A549 (cell line): ENCODE measurements at regions not wholly inside any gene's neighbourhood (a gene's known extent, or its start where the extent isn't known, plus 50 kb on each side); places are given as distances from the start of the nearest gene placed in this dataset.

Source experiments
- ATOH8 ChIP-seq: fragments of 250-450 bp; sonication (Bioruptor Pico); IDR thresholded peaks from 2 replicates; pipeline ENCODE4 v1.5.0; 2020; ENCODE audit warnings: low read depth, mild to moderate bottlenecking, moderate library complexity
- CTCF ChIP-seq: fragments of >200 bp; sonication (Bioruptor Twin); formaldehyde crosslinking; IDR thresholded peaks from 3 replicates; pipeline ENCODE4 v1.5.1; 2016
- EP300 ChIP-seq, 2 experiments: fragments of >200 bp; sonication (Bioruptor Twin); formaldehyde crosslinking; IDR thresholded peaks; 2 replicates in 1 of 2; 3 replicates in 1 of 2; pipeline ENCODE4 v1.6.1; 2016 to 2017
- MAFK ChIP-seq: fragments of 450-650 bp; IDR thresholded peaks from 2 replicates; pipeline ENCODE4 v1.6.1; 2014; ENCODE audit not compliant: partially characterized antibody
- RAD21 ChIP-seq, 2 experiments: fragments of >200 bp in 1 of 2; sonication (Bioruptor Twin) in 1 of 2; formaldehyde crosslinking in 1 of 2; IDR thresholded peaks in 1 of 2; conservative IDR thresholded peaks in 1 of 2; 2 replicates in 1 of 2; 3 replicates in 1 of 2; pipeline ENCODE4 v1.6.1; 2012 to 2018; ENCODE audit warnings: inconsistent platforms in 1 of 2

GRCh38 chr3:99325402-99325801, 313.0 kb upstream of the COL8A1 start:
- TF ChIP-seq RAD21 (conservative IDR thresholded peaks at IDR 0.05 in 1 of 2, IDR thresholded peaks at IDR 0.05 in 1 of 2) (no peak), CTCF (no peak), MAFK (no peak), EP300 (IDR thresholded peaks at IDR 0.05) (no peak), ATOH8 (CRISPR knock-in tag) (no peak)
